Endothelial cell of umbilical vein (primary cell): ENCODE measurements at regions not wholly inside any gene's neighbourhood (a gene's known extent, or its start where the extent isn't known, plus 50 kb on each side); places are given as distances from the start of the nearest gene placed in this dataset.

Source experiments
- BruUV-seq: library from RNA; stranded (reverse); fragments of 400-500 nt; replicated peaks from 2 replicates; lab custom pipeline; 2021; lab: Mats Ljungman, UMichigan
- CTCF ChIA-PET: fragments of 300-600, 350-600 bp; sonication (Branson Sonifier 250); formaldehyde crosslinking; loops from one replicate; lab custom pipeline; 2021; ENCODE audit warnings: antibody characterized with exemption, inconsistent platforms; lab: Charles Lee
- POLR2A ChIA-PET: fragments of 300-600, 350-600 bp; sonication (Branson Sonifier 250); formaldehyde crosslinking; loops from one replicate; lab custom pipeline; 2021; ENCODE audit warnings: antibody characterized with exemption, inconsistent platforms; lab: Charles Lee
- DNase-seq: peaks from one replicate; pipeline ENCODE4 v3.0.0-alpha.2; 2011; ENCODE audit warnings: low read depth, low spot score
- FAIRE-seq: peaks from 2 replicates; lab custom pipeline; 2011; peaks lifted over from hg19 to GRCh38; lab: Jason Lieb, UNC
- H2AFZ ChIP-seq: 2 replicates; pipeline ENCODE4 v1.6.0; 2012; ENCODE audit warnings: low read depth, low read length, control low read depth, inconsistent platforms
- H3K27ac ChIP-seq: 2 replicates; pipeline ENCODE4 v1.5.1; 2011; ENCODE audit warnings: low read depth, mild to moderate bottlenecking, control low read depth, low read length, moderate library complexity; ENCODE audit not compliant: insufficient read depth
- H3K27me3 ChIP-seq, 2 experiments: 2 replicates each; pipeline versions ENCODE4 v1.6.0 to v1.6.1; 2011; ENCODE audit warnings: low read length in 2 of 2, mixed read lengths in 1 of 2; ENCODE audit not compliant: control insufficient read depth in 2 of 2, insufficient read depth in 2 of 2
- H3K36me3 ChIP-seq, 2 experiments: 2 replicates in 1 of 2; 3 replicates in 1 of 2; pipeline ENCODE4 v1.5.1; 2011; ENCODE audit warnings: low read length in 2 of 2, mild to moderate bottlenecking in 1 of 2, moderate library complexity in 1 of 2; ENCODE audit not compliant: control insufficient read depth in 2 of 2, insufficient read depth in 2 of 2; ENCODE audit errors: extremely low read depth in 1 of 2
- H3K4me1 ChIP-seq: 3 replicates; pipeline ENCODE4 v1.5.1; 2011; ENCODE audit warnings: mild to moderate bottlenecking, low read length; ENCODE audit not compliant: control insufficient read depth, insufficient read depth; ENCODE audit errors: extremely low read depth
- H3K4me2 ChIP-seq: 2 replicates; pipeline ENCODE4 v1.6.1; 2011; ENCODE audit warnings: low read length, control low read depth, mixed read lengths; ENCODE audit not compliant: insufficient read depth
- H3K4me3 ChIP-seq, 3 experiments: fragments of 200-600 bp in 1 of 3; sonication (generic), shearing (Covaris generic) in 1 of 3; replicated peaks in 1 of 3; 2 replicates each; pipeline ENCODE4 v1.5.1; 2011 to 2016; ENCODE audit warnings: control low read depth in 3 of 3, low read length in 3 of 3, mild to moderate bottlenecking in 2 of 3, inconsistent platforms in 1 of 3, low read depth in 1 of 3, moderate library complexity in 1 of 3; ENCODE audit not compliant: insufficient read depth in 1 of 3
- H3K79me2 ChIP-seq: 2 replicates; pipeline ENCODE4 v1.6.0; 2012; ENCODE audit warnings: low read length, inconsistent platforms; ENCODE audit not compliant: control insufficient read depth, insufficient read depth
- H3K9ac ChIP-seq: replicated peaks from 2 replicates; pipeline ENCODE3; 2011; ENCODE audit warnings: low read length, control low read depth; ENCODE audit not compliant: insufficient read depth; ENCODE audit errors: extremely low read depth
- H3K9me1 ChIP-seq: replicated peaks from 3 replicates; pipeline ENCODE4 v1.6.0; 2011; ENCODE audit warnings: mild to moderate bottlenecking, low read length; ENCODE audit not compliant: control insufficient read depth, insufficient read depth; ENCODE audit errors: extremely low read depth
- H3K9me3 ChIP-seq: replicated peaks from 2 replicates; pipeline ENCODE4 v1.5.1; 2012; ENCODE audit warnings: low read length, inconsistent platforms; ENCODE audit not compliant: control insufficient read depth, insufficient read depth
- H4K20me1 ChIP-seq: replicated peaks from 2 replicates; pipeline ENCODE3; 2011; ENCODE audit warnings: mild to moderate bottlenecking, low read length; ENCODE audit not compliant: control insufficient read depth, insufficient read depth; ENCODE audit errors: extremely low read depth
- CTCF ChIP-seq, 2 donors: IDR thresholded peaks; 1 replicate in 1 of 2; 2 replicates in 1 of 2; pipeline ENCODE4 v1.5.1; 2011; ENCODE audit warnings: low read length in 2 of 2, mild to moderate bottlenecking in 2 of 2, moderate library complexity in 2 of 2, control low read depth in 1 of 2, inconsistent platforms in 1 of 2, low read depth in 1 of 2; ENCODE audit not compliant: insufficient read depth in 1 of 2; ENCODE audit errors: extremely low read depth in 1 of 2
- EZH2 ChIP-seq: IDR thresholded peaks from 2 replicates; pipeline ENCODE4 v1.6.1; 2012; ENCODE audit warnings: borderline replicate concordance, low read depth, mild to moderate bottlenecking, moderate library complexity, low read length, inconsistent platforms; ENCODE audit not compliant: severe bottlenecking
- FOS ChIP-seq: IDR thresholded peaks from 2 replicates; pipeline ENCODE4 v1.6.1; 2011; ENCODE audit warnings: mild to moderate bottlenecking, low read length, moderate library complexity, borderline replicate concordance; ENCODE audit not compliant: insufficient read depth
- GATA2 ChIP-seq: IDR thresholded peaks from 2 replicates; pipeline ENCODE4 v1.7.0; 2011; ENCODE audit warnings: low read depth, mild to moderate bottlenecking, moderate library complexity, mixed read lengths, low read length; ENCODE audit not compliant: insufficient read length, insufficient read depth
- JUN ChIP-seq: IDR thresholded peaks from 2 replicates; pipeline ENCODE4 v1.6.1; 2011; ENCODE audit warnings: borderline replicate concordance, low read depth; ENCODE audit not compliant: insufficient read length, insufficient read depth
- MAX ChIP-seq: IDR thresholded peaks from 2 replicates; pipeline ENCODE4 v1.6.1; 2011; ENCODE audit not compliant: insufficient read depth, insufficient read length
- MYC ChIP-seq: IDR thresholded peaks from one replicate; pipeline ENCODE4 v1.6.1; 2011; ENCODE audit warnings: mild to moderate bottlenecking, low read depth, low read length
- POLR2A ChIP-seq: IDR thresholded peaks from 2 replicates; pipeline ENCODE4 v1.6.1; 2012; ENCODE audit warnings: low read depth, mild to moderate bottlenecking, control low read depth, low read length
- POLR2AphosphoS5 ChIP-seq: IDR thresholded peaks from 2 replicates; pipeline ENCODE4 v1.6.1; 2012; ENCODE audit warnings: low read depth, mild to moderate bottlenecking, control low read depth, low read length, moderate library complexity; ENCODE audit not compliant: insufficient read depth
- dilution Hi-C: fragments of 300-500 bp; cut with MboI; formaldehyde crosslinking; loops from one replicate; pipeline ENCODE4 v1.15.0; 2019; ENCODE audit warnings: low sequenced_read_pairs; ENCODE audit not compliant: extremely low pct_ligation_motif_present
- intact Hi-C: fragments of 100-400 bp; cut with micrococcal nuclease; formaldehyde crosslinking; loops from one replicate; pipeline ENCODE4 v1.10.0; 2022

GRCh38 chr21:34204481-34205439 is 131.4 kb downstream of the MRPS6 start:
- ChIA-PET POLR2A (no interaction called here), CTCF (interaction anchor here (2.2 to 7.7 kb wide), 2 partner anchors 12 to 281 kb away, joined by 6 to 218 read pairs; no protein-coding TSS in a partner anchor)
- H3K4me2 ChIP-seq, result no peak overlapping the region
- no TSS peak for BruUV-seq
- intact Hi-C loops (loop anchor here (5.0 kb wide), 2 partner anchors 112 to 132 kb away; partner anchors contain the start of genes MRPS6 and SLC5A3), dilution Hi-C loops (no loop called here)
- H3K36me3 ChIP-seq, result no peaks in the 10 kb centered on the region
- no peaks in the 10 kb centered on the region for H3K9me3 ChIP-seq
- H2AFZ ChIP-seq, result no peak overlapping the region
- DNase-seq, result no peak
- H3K27ac ChIP-seq, result no peak overlapping the region
- no peaks in the 10 kb centered on the region for H4K20me1 ChIP-seq
- peaks cover 4 to 6% of the 10 kb centered on the region in 2 experiments for H3K27me3 ChIP-seq
- H3K4me3 ChIP-seq, result no peak overlapping the region
- no peaks in the 10 kb centered on the region for H3K79me2 ChIP-seq
- no peak for FAIRE-seq
- TF ChIP-seq POLR2A (no peak), JUN (no peak), MYC (no peak), CTCF (IDR thresholded peaks at IDR 0.05; ENCODE audit: extremely low read depth in 1 of 2, insufficient read depth in 1 of 2, low read depth in 1 of 2, low read length in 2 of 2) (no peak), GATA2 (no peak), FOS (no peak), EZH2 (no peak), MAX (no peak), POLR2AphosphoS5 (no peak)
- H3K9me1 ChIP-seq, result no peaks in the 10 kb centered on the region
- no peak overlapping the region for H3K9ac ChIP-seq
- H3K4me1 ChIP-seq, result peaks cover 6% of the 10 kb centered on the region
